Activated naive CD8-positive, alpha-beta T cell treated with anti-CD3 and anti-CD28 coated beads for 36 hours (primary cell): ENCODE measurements at regions not wholly inside any gene's neighbourhood (a gene's known extent, or its start where the extent isn't known, plus 50 kb on each side); places are given as distances from the start of the nearest gene placed in this dataset.

ENCODE experiments used
- DNase-seq: peaks from one replicate; pipeline ENCODE4 v3.0.0; 2021
- H3K27ac Mint-ChIP-seq: one replicate; pipeline ENCODE4 v1.8.0; 2022; ENCODE audit warnings: mild to moderate bottlenecking, moderate library complexity, mixed read lengths
- H3K27me3 Mint-ChIP-seq: one replicate; pipeline ENCODE4 v1.8.0; 2022; ENCODE audit warnings: mild to moderate bottlenecking, mixed read lengths
- H3K36me3 Mint-ChIP-seq: one replicate; pipeline ENCODE4 v1.8.0; 2021; ENCODE audit warnings: mild to moderate bottlenecking, mixed read lengths
- H3K4me1 Mint-ChIP-seq: one replicate; pipeline ENCODE4 v1.8.0; 2021; ENCODE audit warnings: mixed read lengths
- H3K4me3 Mint-ChIP-seq: one replicate; pipeline ENCODE4 v1.8.0; 2022; ENCODE audit warnings: mild to moderate bottlenecking, moderate library complexity, mixed read lengths
- H3K9me3 Mint-ChIP-seq: one replicate; pipeline ENCODE4 v1.8.0; 2022; ENCODE audit warnings: mixed read lengths

- H3K27me3 Mint-ChIP-seq, result no peaks in the 10 kb centered on the region
- H3K4me3 Mint-ChIP-seq, result no peak overlapping the region
- H3K36me3 Mint-ChIP-seq, result peaks cover 1% of the 10 kb centered on the region
- no peak for DNase-seq
- H3K9me3 Mint-ChIP-seq, result no peaks in the 10 kb centered on the region
- H3K27ac Mint-ChIP-seq, result no peak overlapping the region
- H3K4me1 Mint-ChIP-seq, result peaks cover 27% of the 10 kb centered on the region
Observed at GRCh38 chr10:29692121-29692539, 57.4 kb upstream of the SVIL start.

GRCh38 chr10:29691564-29692072, 56.8 kb upstream of the SVIL start:
- no peak overlapping the region for H3K27ac Mint-ChIP-seq
- no peak overlapping the region for H3K4me3 Mint-ChIP-seq

GRCh38 chr10:29689001-29689400, 54.2 kb upstream of the SVIL start:
- H3K4me3 Mint-ChIP-seq, result no peak overlapping the region
- peaks cover 19% of the 10 kb centered on the region for H3K36me3 Mint-ChIP-seq
- no peak overlapping the region for H3K27ac Mint-ChIP-seq
- H3K9me3 Mint-ChIP-seq, result no peaks in the 10 kb centered on the region
- H3K27me3 Mint-ChIP-seq, result no peaks in the 10 kb centered on the region
- no peak for DNase-seq
- peaks cover 30% of the 10 kb centered on the region for H3K4me1 Mint-ChIP-seq

More at GRCh38 chr10:29691564-29692072, 56.8 kb upstream of the SVIL start:
- H3K27me3 Mint-ChIP-seq, result no peaks in the 10 kb centered on the region
- peaks cover 1% of the 10 kb centered on the region for H3K36me3 Mint-ChIP-seq
- no peak for DNase-seq
- peaks cover 27% of the 10 kb centered on the region for H3K4me1 Mint-ChIP-seq
- H3K9me3 Mint-ChIP-seq, result no peaks in the 10 kb centered on the region

- Mint-ChIP-seq H3K27ac (no peak overlapping the region), H3K27me3 (no peaks in the 10 kb centered on the region), H3K4me1 (peaks cover 35% of the 10 kb centered on the region), H3K9me3 (peaks cover 3% of the 10 kb centered on the region), H3K36me3 (peaks cover 25% of the 10 kb centered on the region), H3K4me3 (no peak overlapping the region)
- DNase-seq, result no peak
Observed at GRCh38 chr10:29688230-29688661, 53.5 kb upstream of the SVIL start.

- H3K27ac Mint-ChIP-seq, result no peak overlapping the region
- H3K4me3 Mint-ChIP-seq, result no peak overlapping the region
- peaks cover 40% of the 10 kb centered on the region for H3K4me1 Mint-ChIP-seq
- H3K9me3 Mint-ChIP-seq, result peaks cover 4% of the 10 kb centered on the region
- peaks cover 29% of the 10 kb centered on the region for H3K36me3 Mint-ChIP-seq
- no peak for DNase-seq
- H3K27me3 Mint-ChIP-seq, result no peaks in the 10 kb centered on the region
Observed at GRCh38 chr10:29687421-29688164, 52.8 kb upstream of the SVIL start.

- Mint-ChIP-seq H3K9me3 (peaks cover 14% of the 10 kb centered on the region), H3K4me3 (no peak overlapping the region), H3K4me1 (peaks cover 51% of the 10 kb centered on the region), H3K36me3 (peaks cover 46% of the 10 kb centered on the region), H3K27me3 (no peaks in the 10 kb centered on the region), H3K27ac (no peak overlapping the region)
- no peak for DNase-seq
Observed at GRCh38 chr10:29685506-29685905, 50.7 kb upstream of the SVIL start.
